SJSA1 (cell line): ENCODE measurements at regions not wholly inside any gene's neighbourhood (a gene's known extent, or its start where the extent isn't known, plus 50 kb on each side); places are given as distances from the start of the nearest gene placed in this dataset.

Experiments used
- DNase-seq, 2 experiments: peaks; one replicate each; pipeline ENCODE4 v3.0.0-alpha.2; 2015 to 2020; ENCODE audit warnings: low spot score in 2 of 2, low read depth in 1 of 2
- H3K27ac ChIP-seq: fragments of 250-450 bp; sonication (Bioruptor Pico); 2 replicates; pipeline ENCODE4 v1.5.1; 2020; ENCODE audit warnings: mild to moderate bottlenecking, moderate library complexity
- H3K27me3 ChIP-seq: fragments of 250-450 bp; sonication (Bioruptor Pico); replicated peaks from 2 replicates; pipeline ENCODE4 v1.5.1; 2020; ENCODE audit warnings: mild to moderate bottlenecking, moderate library complexity
- H3K36me3 ChIP-seq: fragments of 250-450 bp; sonication (Bioruptor Pico); 2 replicates; pipeline ENCODE4 v1.5.1; 2020; ENCODE audit warnings: mild to moderate bottlenecking
- H3K4me1 ChIP-seq: fragments of 250-450 bp; sonication (Bioruptor Pico); replicated peaks from 2 replicates; pipeline ENCODE4 v1.6.1; 2021; ENCODE audit warnings: mild to moderate bottlenecking
- H3K4me3 ChIP-seq: fragments of 250-450 bp; sonication (Bioruptor Pico); 2 replicates; pipeline ENCODE4 v1.5.1; 2020; ENCODE audit warnings: mild to moderate bottlenecking
- H3K9me3 ChIP-seq: fragments of 250-450 bp; sonication (Bioruptor Pico); replicated peaks from 2 replicates; pipeline ENCODE4 v1.5.1; 2020; ENCODE audit warnings: mild to moderate bottlenecking

GRCh38 chr20:11766961-11767360 is 150.7 kb upstream of the BTBD3 start:
- no peak overlapping the region for H3K27ac ChIP-seq
- no peaks in the 10 kb centered on the region for H3K4me1 ChIP-seq
- H3K36me3 ChIP-seq = no peaks in the 10 kb centered on the region
- no peaks in the 10 kb centered on the region for H3K27me3 ChIP-seq
- H3K4me3 ChIP-seq = no peak overlapping the region
- H3K9me3 ChIP-seq = no peaks in the 10 kb centered on the region
- no peak for DNase-seq

DNA sequence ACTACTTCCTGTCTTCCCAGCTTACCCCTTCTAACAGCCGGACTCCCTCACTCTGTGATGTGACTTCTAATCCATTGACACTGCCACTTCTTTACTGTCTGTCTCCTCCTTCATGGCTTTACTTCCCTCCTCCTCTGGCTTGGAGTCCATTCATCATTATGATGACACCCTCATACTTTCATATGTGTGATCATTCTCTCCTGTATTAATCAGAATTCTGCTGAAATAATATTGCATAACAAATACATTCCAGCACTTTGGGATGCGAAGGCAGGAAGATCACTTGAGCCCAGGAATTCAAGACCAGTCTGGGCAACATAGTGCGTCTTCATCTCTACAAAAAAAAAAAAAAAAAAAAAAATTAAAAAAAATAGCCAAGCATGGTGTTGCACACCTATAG is 147.9 kb upstream of the BTBD3 start:
- Histone ChIP-seq H3K4me1 (no peaks in the 10 kb centered on the region), H3K27ac (no peak overlapping the region), H3K36me3 (no peaks in the 10 kb centered on the region), H3K9me3 (no peaks in the 10 kb centered on the region), H3K4me3 (no peak overlapping the region), H3K27me3 (no peaks in the 10 kb centered on the region)
- no peak for DNase-seq

DNA sequence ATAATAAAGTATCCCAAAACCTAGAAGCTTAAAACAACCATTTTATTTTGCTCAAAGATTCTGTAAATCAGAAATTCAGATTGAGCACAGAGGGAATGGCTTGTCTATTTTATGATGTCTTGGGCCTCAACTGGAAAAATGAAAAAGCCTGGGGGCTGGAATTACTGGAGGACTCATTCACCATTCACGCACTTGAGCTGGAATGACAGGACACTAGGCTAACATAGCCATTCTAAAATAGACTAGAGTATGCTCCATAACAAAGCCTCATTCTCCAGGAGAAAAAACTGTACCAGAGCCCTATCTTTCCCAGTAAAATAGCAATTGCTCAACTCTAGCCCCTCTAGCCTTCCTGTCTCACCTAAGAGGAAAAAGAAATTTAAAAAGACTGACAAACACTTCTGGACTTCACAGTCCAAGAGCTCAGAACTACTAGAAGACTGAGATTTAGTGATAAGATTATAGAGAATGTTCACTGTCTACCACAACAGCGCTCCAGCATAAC is 145.4 kb upstream of the BTBD3 start:
- Histone ChIP-seq H3K4me1 (peaks cover 4% of the 10 kb centered on the region), H3K36me3 (no peaks in the 10 kb centered on the region), H3K9me3 (no peaks in the 10 kb centered on the region), H3K27ac (no peak overlapping the region), H3K27me3 (no peaks in the 10 kb centered on the region), H3K4me3 (no peak overlapping the region)
- DNase-seq = no peak

DNA sequence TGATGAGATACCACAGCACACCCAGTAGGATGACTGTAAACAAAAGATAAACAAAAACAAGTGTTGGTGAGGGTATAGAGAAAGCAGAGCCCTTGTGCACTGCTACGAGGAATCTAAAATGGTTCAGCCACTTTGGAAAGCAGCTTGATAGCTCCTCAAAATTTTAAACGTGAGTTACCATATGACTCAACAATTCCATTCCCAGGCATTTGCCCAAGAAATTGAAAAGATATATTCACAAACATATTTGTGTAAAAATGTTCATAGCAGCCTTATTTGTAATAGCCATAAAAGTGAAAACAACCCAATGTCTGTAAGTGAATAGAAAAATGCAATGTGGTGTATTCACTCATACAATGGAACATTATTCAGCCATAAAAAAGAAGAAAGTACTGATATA is 141.0 kb upstream of the BTBD3 start:
- no peaks in the 10 kb centered on the region for H3K36me3 ChIP-seq
- H3K27me3 ChIP-seq = no peaks in the 10 kb centered on the region
- H3K27ac ChIP-seq = no peak overlapping the region
- H3K4me3 ChIP-seq = no peak overlapping the region
- H3K9me3 ChIP-seq = no peaks in the 10 kb centered on the region
- peaks cover 16% of the 10 kb centered on the region for H3K4me1 ChIP-seq
- DNase-seq = no peak

DNA sequence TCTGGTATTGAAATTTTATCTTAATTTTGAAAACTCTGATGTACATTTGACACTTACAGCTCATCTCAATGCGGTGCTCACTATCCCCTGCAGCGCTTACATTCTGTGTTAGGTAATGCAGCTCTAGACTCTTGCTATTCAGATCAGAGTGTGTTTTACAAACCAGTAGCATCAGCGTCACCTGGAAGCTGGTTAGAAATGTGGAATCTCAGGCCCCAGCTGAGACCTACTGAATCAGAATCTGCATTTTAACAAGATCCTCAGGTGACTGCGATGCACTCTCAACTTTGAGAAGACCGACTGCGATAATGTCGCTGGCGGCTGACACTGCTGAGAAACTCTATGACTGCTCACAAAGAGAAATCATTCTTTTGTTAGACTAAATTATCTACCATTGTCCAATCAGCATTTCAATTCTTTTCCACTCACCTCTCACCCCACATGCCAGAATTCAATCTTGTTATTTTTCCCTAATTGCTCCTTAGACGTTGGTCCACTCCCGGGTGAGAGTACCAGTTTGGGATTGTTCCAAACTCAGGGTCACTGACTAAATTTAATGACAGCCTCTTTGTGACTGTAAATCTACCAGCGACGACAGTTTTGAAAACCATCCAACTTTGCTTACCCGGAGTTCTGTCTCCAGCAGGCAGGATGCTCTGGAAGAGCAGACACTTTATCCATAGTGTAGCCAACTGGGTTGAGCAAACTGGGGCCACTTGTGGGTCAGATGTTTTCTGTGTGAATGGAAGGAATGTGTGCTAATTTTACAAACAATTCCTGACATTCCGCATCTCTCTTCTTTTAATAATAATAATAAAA is 140.1 kb upstream of the BTBD3 start:
- H3K9me3 ChIP-seq = no peaks in the 10 kb centered on the region
- H3K27ac ChIP-seq = peak overlapping the region; percentile 82
- H3K27me3 ChIP-seq = no peaks in the 10 kb centered on the region
- peak; percentile 53 to 64 for DNase-seq
- H3K36me3 ChIP-seq = no peaks in the 10 kb centered on the region
- peaks cover 16% of the 10 kb centered on the region for H3K4me1 ChIP-seq
- H3K4me3 ChIP-seq = 0 out of 2 replicates have a peak overlapping the region, but pooled peaks have one; percentile 5

DNA sequence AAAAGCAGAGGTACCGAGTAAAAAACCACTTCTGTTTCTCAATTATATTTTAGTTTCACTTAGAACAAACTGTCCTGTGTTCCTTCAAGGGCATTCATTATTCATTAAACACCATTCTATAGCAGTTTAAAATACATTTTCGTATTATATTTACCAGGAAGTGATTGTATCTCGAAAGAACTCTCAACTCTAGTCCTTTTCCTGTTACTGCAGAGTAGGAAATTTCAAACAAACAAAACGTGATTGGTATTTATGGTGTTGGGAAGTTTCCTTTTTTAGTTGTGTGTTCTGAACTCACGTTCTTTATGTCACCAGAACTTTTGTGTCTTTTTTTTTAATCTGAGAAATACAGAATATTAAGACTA is 139.5 kb upstream of the BTBD3 start:
- 0 out of 2 replicates have a peak overlapping the region, but pooled peaks have one; percentile 5 for H3K4me3 ChIP-seq
- peak overlapping the region; percentile 82 for H3K27ac ChIP-seq
- no peak for DNase-seq
- no peaks in the 10 kb centered on the region for H3K36me3 ChIP-seq
- H3K9me3 ChIP-seq = no peaks in the 10 kb centered on the region
- no peaks in the 10 kb centered on the region for H3K27me3 ChIP-seq
- peaks cover 16% of the 10 kb centered on the region for H3K4me1 ChIP-seq

DNA sequence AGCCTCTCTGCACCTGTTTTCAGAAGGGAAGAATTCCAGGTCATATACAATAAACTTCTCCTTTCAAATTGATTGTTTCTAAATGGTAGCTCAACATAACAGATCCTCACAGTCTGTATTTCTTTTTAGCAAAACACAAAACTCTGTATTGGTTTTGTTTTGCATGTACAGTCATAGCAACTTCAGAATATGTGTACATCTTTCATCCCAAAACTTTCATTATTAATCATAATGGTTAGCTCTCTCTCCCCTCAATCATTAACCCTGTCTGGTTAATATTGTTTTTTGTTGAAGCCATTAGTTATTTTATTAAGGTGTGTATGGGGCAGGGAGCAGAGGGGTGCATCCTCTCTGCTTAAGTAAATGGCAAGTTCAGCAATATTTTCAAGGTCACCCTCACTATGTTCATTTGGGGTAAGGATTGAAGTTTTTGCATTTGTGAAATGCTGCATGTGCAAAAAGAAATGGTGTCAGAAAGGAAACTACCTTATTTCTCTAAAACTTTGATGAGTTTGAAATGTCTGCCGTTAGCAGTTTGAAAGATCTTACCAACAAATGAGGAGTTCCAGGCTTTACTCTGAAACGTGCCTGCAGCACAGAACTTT is 136.8 kb upstream of the BTBD3 start:
- Histone ChIP-seq H3K9me3 (no peaks in the 10 kb centered on the region), H3K27me3 (no peaks in the 10 kb centered on the region), H3K27ac (no peak overlapping the region), H3K4me3 (no peak overlapping the region), H3K4me1 (peaks cover 16% of the 10 kb centered on the region), H3K36me3 (no peaks in the 10 kb centered on the region)
- no peak for DNase-seq

GRCh38 chr20:11783102-11783850 is 134.4 kb upstream of the BTBD3 start:
- no peaks in the 10 kb centered on the region for H3K9me3 ChIP-seq
- H3K4me3 ChIP-seq = no peak overlapping the region
- H3K27ac ChIP-seq = no peak overlapping the region
- H3K27me3 ChIP-seq = no peaks in the 10 kb centered on the region
- H3K4me1 ChIP-seq = peaks cover 6% of the 10 kb centered on the region
- no peaks in the 10 kb centered on the region for H3K36me3 ChIP-seq
- DNase-seq = no peak

- H3K27ac ChIP-seq = no peak overlapping the region
- H3K4me1 ChIP-seq = no peaks in the 10 kb centered on the region
- no peak for DNase-seq
- H3K27me3 ChIP-seq = no peaks in the 10 kb centered on the region
- no peaks in the 10 kb centered on the region for H3K9me3 ChIP-seq
- H3K4me3 ChIP-seq = no peak overlapping the region
- H3K36me3 ChIP-seq = no peaks in the 10 kb centered on the region
Measured at GRCh38 chr20:11785885-11786507, 131.7 kb upstream of the BTBD3 start.

DNA sequence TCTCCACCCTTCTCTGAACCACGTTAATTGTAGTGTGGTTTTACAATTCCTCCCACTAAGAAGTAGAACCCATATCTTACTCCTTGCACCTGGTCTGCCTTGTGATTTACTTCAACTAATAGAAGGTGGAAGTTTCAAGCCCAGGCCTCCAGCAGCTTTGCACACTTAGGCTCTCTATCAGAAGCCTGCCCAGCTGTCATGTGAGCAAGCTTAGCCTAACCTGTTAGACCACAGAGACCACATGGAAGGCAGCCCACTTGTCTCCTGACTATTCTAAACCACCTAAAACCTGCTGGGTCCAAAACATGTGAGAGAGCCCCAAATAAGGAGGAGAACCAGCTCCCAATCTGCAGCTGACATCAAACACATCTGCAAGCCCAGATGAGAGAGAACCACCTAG is 127.6 kb upstream of the BTBD3 start:
- Histone ChIP-seq H3K4me1 (no peaks in the 10 kb centered on the region), H3K27me3 (no peaks in the 10 kb centered on the region), H3K27ac (no peak overlapping the region), H3K9me3 (no peaks in the 10 kb centered on the region), H3K36me3 (no peaks in the 10 kb centered on the region), H3K4me3 (no peak overlapping the region)
- DNase-seq = no peak

GRCh38 chr20:11791316-11791715 is 126.4 kb upstream of the BTBD3 start:
- DNase-seq = no peak
- H3K36me3 ChIP-seq = no peaks in the 10 kb centered on the region
- H3K27ac ChIP-seq = no peak overlapping the region

DNA sequence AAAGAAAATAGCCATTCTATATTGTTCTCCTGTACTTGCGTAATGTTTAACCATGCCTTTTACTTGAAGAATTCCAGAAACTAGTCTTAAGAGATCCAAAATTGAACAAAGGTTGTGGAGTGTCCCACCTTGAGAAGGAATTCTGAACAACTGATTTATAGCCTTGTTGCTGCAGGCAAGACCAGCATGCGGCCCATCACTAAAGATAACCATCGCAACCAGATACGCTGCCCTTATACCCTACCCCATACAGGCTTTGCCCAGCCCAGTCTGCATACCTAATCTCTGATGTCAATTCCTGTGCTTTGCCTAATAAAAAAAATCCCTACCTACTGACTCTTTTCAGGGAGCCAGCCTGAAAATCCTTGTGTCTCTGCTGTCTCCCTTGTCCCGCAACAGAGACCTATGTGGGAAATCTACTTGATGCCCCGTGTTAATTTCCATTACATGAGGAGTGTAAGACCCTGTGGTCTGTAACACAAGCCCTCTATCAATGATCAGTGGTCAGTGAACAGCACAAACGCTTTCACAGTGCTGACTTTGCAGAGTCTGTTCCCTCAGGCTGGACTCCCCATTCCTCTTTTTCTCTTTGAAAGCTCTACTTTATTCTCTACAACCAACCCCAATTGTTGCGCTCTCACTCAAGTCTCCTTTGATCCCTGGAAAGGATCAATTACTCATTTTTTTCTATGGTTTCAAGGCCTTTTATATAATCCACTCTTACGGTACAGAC is 125.7 kb upstream of the BTBD3 start:
- Histone ChIP-seq H3K27ac (no peak overlapping the region), H3K36me3 (no peaks in the 10 kb centered on the region), H3K9me3 (no peaks in the 10 kb centered on the region; the same call in 1 of the 2 replicates), H3K27me3 (no peaks in the 10 kb centered on the region), H3K4me1 (no peaks in the 10 kb centered on the region), H3K4me3 (no peak overlapping the region)
- DNase-seq = no peak

More at GRCh38 chr20:11791316-11791715, 126.4 kb upstream of the BTBD3 start:
- H3K27me3 ChIP-seq = no peaks in the 10 kb centered on the region
- H3K4me3 ChIP-seq = no peak overlapping the region
- no peaks in the 10 kb centered on the region; the same call in 1 of the 2 replicates for H3K9me3 ChIP-seq
- H3K4me1 ChIP-seq = no peaks in the 10 kb centered on the region

DNA sequence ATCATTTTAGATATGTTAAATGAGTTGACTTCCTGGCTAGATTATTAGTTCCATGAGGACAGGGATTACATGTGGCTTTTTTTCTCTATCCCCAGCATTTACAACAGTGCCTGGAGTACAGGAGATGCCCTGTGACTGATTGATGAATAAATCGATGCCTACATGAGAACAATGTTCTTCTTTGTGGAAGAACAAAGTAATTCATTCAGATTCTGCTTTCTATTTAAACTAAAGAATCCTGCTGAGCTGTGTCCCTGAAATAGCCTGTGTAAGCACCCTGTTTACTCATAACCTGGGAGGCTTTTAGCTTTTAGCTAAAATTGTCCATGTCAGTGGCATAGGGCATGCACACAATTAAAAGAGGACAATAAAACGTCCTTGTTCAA is 125.1 kb upstream of the BTBD3 start:
- Histone ChIP-seq H3K36me3 (no peaks in the 10 kb centered on the region), H3K4me1 (no peaks in the 10 kb centered on the region), H3K27ac (no peak overlapping the region), H3K27me3 (no peaks in the 10 kb centered on the region), H3K4me3 (no peak overlapping the region), H3K9me3 (no peaks in the 10 kb centered on the region; the same call in 1 of the 2 replicates)
- no peak for DNase-seq
